ENCODE measurements at regions not wholly inside any gene's neighbourhood (a gene's known extent, or its start where the extent isn't known, plus 50 kb on each side); places are given as distances from the start of the nearest gene placed in this dataset.

- no peak for DNase-seq (ENCODE audit: low read depth, low spot score)
These were observed 406.6 kb upstream of the FAT3 start for GRCh38 chr11:91817996-91818395.

GRCh38 chr11:91813263-91813662 is 411.4 kb upstream of the FAT3 start:
- DNase-seq (ENCODE audit: low read depth, low spot score) = no peak

GRCh38 chr11:91810871-91811270 is 413.7 kb upstream of the FAT3 start:
- no peak for DNase-seq (ENCODE audit: low read depth, low spot score)

GRCh38 chr11:91805293-91805692 is 419.3 kb upstream of the FAT3 start:
- DNase-seq (ENCODE audit: low read depth, low spot score) = no peak

GRCh38 chr11:91804042-91804441 is 420.6 kb upstream of the FAT3 start:
- no peak for DNase-seq (ENCODE audit: low read depth, low spot score)

GRCh38 chr11:91802475-91802874 is 422.1 kb upstream of the FAT3 start:
- DNase-seq (ENCODE audit: low read depth, low spot score) = no peak

- no peak for DNase-seq (ENCODE audit: low read depth, low spot score)
These were observed 424.3 kb upstream of the FAT3 start for GRCh38 chr11:91800208-91800914.

- DNase-seq (ENCODE audit: low read depth, low spot score) = no peak
These were observed 426.4 kb upstream of the FAT3 start for GRCh38 chr11:91798240-91798639.

GRCh38 chr11:91796999-91797398 is 427.6 kb upstream of the FAT3 start:
- no peak for DNase-seq (ENCODE audit: low read depth, low spot score)

GRCh38 chr11:91795139-91795887 is 429.3 kb upstream of the FAT3 start:
- DNase-seq (ENCODE audit: low read depth, low spot score) = no peak

- DNase-seq (ENCODE audit: low read depth, low spot score) = no peak
These were observed 430.5 kb upstream of the FAT3 start for GRCh38 chr11:91794146-91794545.

GRCh38 chr11:91792779-91793262 is 431.8 kb upstream of the FAT3 start:
- DNase-seq (ENCODE audit: low read depth, low spot score) = no peak

- no peak for DNase-seq (ENCODE audit: low read depth, low spot score)
These were observed 433.5 kb upstream of the FAT3 start for GRCh38 chr11:91791171-91791468.

GRCh38 chr11:91790346-91791170 is 434.1 kb upstream of the FAT3 start:
- no peak for DNase-seq (ENCODE audit: low read depth, low spot score)

GRCh38 chr11:91788764-91789163 is 435.9 kb upstream of the FAT3 start:
- no peak for DNase-seq (ENCODE audit: low read depth, low spot score)

GRCh38 chr11:91786097-91786496 is 438.5 kb upstream of the FAT3 start:
- no peak for DNase-seq (ENCODE audit: low read depth, low spot score)

- no peak for DNase-seq (ENCODE audit: low read depth, low spot score)
These were observed 441.4 kb upstream of the FAT3 start for GRCh38 chr11:91783173-91783572.

- no peak for DNase-seq (ENCODE audit: low read depth, low spot score)
These were observed 445.9 kb upstream of the FAT3 start for GRCh38 chr11:91778758-91779157.

GRCh38 chr11:91776655-91777054 is 448.0 kb upstream of the FAT3 start:
- no peak for DNase-seq (ENCODE audit: low read depth, low spot score)

GRCh38 chr11:91773090-91773489 is 451.5 kb upstream of the FAT3 start:
- DNase-seq (ENCODE audit: low read depth, low spot score) = no peak

GRCh38 chr11:91771961-91772360 is 452.7 kb upstream of the FAT3 start:
- DNase-seq (ENCODE audit: low read depth, low spot score) = no peak

GRCh38 chr11:91768783-91769182 is 455.8 kb upstream of the FAT3 start:
- no peak for DNase-seq (ENCODE audit: low read depth, low spot score)

All from smooth muscle cell of the brain vasculature (primary cell).